Choroid plexus epithelial cell (primary cell): ENCODE measurements at regions not wholly inside any gene's neighbourhood (a gene's known extent, or its start where the extent isn't known, plus 50 kb on each side); places are given as distances from the start of the nearest gene placed in this dataset.

Source experiments
- DNase-seq: peaks from one replicate; pipeline ENCODE4 v3.0.0-alpha.2; 2010; ENCODE audit warnings: low read depth
- H3K4me3 ChIP-seq: 2 replicates; pipeline ENCODE4 v1.5.1; 2011; ENCODE audit warnings: low read depth, mild to moderate bottlenecking, control low read depth, low read length, moderate library complexity
- TF ChIP-seq, protein P1 (sequence below): conservative IDR thresholded peaks from 2 replicates; pipeline ENCODE4 v1.5.1; 2011; ENCODE audit warnings: low read depth, mild to moderate bottlenecking, control low read depth, inconsistent platforms, low read length, moderate library complexity

DNA sequence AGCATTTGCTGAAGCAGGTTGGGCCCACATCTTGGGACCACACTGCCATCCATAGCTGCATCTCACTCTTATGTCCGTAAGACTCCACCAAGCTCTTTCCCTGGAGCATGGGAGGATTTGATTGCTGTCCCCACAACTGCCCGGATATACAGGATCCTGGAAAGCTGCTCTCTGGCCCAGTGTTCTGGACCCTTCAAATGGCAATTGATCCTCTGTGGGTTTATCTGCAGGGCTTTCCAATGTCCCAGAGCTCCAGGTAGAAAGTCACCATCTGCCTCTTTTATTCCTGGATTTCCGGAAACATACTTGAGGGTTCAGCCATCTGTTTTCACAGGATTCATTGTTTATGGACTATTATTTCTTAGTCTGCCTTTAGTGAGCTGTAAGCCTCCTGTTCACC lies 214.6 kb downstream of the SREK1 start:
- no peak for DNase-seq
- TF ChIP-seq, protein P1, sequence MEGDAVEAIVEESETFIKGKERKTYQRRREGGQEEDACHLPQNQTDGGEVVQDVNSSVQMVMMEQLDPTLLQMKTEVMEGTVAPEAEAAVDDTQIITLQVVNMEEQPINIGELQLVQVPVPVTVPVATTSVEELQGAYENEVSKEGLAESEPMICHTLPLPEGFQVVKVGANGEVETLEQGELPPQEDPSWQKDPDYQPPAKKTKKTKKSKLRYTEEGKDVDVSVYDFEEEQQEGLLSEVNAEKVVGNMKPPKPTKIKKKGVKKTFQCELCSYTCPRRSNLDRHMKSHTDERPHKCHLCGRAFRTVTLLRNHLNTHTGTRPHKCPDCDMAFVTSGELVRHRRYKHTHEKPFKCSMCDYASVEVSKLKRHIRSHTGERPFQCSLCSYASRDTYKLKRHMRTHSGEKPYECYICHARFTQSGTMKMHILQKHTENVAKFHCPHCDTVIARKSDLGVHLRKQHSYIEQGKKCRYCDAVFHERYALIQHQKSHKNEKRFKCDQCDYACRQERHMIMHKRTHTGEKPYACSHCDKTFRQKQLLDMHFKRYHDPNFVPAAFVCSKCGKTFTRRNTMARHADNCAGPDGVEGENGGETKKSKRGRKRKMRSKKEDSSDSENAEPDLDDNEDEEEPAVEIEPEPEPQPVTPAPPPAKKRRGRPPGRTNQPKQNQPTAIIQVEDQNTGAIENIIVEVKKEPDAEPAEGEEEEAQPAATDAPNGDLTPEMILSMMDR, result no peak
- H3K4me3 ChIP-seq, result no peak overlapping the region

DNA sequence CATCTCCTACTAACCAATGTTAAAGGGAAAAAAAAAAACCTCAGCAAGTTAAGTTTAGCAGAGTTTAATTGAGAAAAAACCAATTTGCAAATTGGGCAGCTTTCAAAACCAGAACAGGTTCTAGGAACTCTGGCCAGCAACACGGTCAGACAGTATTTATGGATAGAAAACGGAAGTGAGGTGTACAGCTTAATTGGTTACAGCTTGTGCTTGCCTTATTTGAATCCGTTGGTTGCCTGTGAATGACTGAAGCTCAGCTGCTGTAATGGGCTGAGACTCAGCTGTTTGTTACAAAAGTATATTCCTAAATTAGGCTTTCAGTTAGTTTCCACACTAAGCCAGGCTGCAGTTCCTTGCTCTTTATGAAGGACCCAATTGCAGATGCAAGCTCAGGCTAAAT lies 217.0 kb downstream of the SREK1 start:
- no peak overlapping the region for H3K4me3 ChIP-seq
- DNase-seq, result no peak
- TF ChIP-seq, protein P1, result no peak

DNA sequence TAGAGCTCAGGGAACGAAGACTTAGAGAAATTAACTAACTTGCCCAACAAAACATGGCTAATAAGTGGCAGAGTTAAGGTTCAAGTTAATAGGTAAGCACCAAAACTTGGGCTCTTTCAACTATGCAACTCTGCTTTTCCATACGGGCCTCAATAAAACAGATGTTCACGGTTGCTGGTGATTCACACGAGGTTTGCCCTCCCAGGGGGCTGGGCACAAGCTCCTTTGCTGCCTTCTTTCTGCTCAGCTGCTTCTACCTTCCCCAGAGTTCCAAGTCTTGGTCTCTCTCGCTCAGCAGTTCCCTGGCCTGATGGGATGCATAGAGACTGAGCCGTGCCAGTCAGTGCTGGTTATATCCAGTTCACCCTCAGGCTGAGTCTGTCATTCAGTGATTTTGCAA lies 217.9 kb downstream of the SREK1 start:
- TF ChIP-seq, protein P1, result no peak
- no peak for DNase-seq
- H3K4me3 ChIP-seq, result no peak overlapping the region

DNA sequence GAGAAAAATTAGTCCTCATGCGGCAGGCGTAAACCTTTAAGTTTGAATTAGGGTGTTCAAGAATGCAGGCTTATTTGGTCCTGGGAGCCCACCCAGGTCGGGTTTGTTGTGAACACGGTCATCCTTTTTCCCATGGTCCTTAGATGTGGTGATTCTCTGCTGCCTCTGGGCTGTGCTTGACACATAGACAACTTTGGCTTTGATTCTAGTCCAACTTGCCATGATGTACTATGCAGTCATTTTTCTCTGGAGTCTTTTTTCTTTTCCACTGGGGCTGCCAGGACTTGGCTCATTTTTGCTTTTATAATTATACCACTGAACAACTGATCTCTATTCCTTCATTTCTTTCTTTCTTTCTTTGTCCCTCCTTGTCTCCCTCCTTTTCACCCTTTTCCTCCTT lies 218.6 kb downstream of the SREK1 start:
- TF ChIP-seq, protein P1, result no peak
- H3K4me3 ChIP-seq, result no peak overlapping the region
- no peak for DNase-seq

DNA sequence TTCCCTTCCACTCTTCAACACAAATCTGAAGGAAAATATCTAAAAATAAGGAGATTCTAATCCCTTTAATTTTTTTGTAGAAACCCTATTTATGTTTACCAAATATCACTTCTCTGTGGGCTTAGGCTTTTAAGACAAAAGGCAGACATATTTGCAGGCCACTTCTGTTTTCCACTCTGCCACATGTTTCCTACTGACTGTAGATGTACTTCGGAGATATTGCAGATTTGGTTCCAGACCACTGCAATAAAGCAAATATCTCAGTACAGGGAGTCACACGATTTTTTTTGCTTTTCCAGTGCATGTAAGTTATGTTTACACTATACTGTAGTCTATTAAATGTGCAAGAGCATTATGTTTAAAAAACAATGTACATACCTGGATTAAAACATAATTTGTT lies 219.0 kb downstream of the SREK1 start:
- TF ChIP-seq, protein P1, result no peak
- no peak overlapping the region for H3K4me3 ChIP-seq
- DNase-seq, result no peak

DNA sequence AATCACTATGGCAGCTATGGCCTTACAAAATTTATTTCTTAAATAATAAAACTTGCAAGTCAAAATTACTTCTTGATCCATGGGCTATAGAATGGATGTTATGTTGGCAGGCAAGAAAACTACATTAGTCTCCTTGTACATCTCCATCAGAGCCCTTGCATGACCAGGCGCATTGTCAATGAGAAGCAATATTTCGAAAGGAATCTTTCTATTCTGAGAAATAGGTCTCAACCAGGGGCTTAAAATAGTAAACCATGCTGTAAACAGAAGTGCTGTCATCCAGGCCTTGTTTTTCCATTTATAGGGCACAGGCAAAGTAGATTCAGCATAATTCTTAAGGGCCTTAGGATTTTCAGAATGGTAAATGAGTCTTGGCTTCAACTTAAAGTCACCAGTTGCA lies 220.1 kb downstream of the SREK1 start:
- DNase-seq, result no peak
- TF ChIP-seq, protein P1, result no peak
- H3K4me3 ChIP-seq, result no peak overlapping the region

DNA sequence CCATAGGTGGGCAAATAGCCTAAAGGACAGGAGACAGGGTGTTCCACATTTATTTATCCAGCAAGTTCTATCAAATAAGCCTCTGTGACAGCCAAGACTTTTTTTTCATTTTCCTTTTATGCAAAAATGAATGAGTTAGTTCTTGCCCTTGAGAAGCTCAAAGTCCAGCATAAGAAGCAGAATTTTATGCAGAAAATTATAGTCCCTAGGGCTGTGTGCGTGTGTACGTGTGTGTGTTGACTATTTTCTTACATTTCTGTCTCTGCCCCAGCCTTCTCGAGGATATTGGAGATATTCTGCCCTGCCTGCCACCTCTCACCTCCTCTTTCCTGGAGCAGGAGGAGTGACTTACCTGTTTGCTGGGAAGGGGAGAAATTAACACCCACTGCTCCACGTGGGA lies 221.9 kb downstream of the SREK1 start:
- H3K4me3 ChIP-seq, result no peak overlapping the region
- TF ChIP-seq, protein P1, result no peak
- DNase-seq, result no peak
